A549 (cell line): ENCODE measurements at regions not wholly inside any gene's neighbourhood (a gene's known extent, or its start where the extent isn't known, plus 50 kb on each side); places are given as distances from the start of the nearest gene placed in this dataset.

Source experiments
- ATAC-seq, 2 experiments: fragments of 200-7000 bp in 1 of 2; fragments of >200 bp in 1 of 2; cut with Nextera tagmentation in 1 of 2; cut with Tn5 transposase in 1 of 2; 3 replicates each; pipeline versions ENCODE4 v1.8.0 to v1.9.1; 2018 to 2020; ENCODE audit warnings: mild to moderate bottlenecking in 1 of 2, moderate library complexity in 1 of 2
- CTCF ChIA-PET: fragments of 300-600 bp; sonication (Branson Sonifier 250); formaldehyde crosslinking; extraction: SDS; loops from one replicate; lab custom pipeline; 2021; ENCODE audit warnings: antibody characterized with exemption, inconsistent platforms; lab: Yijun Ruan, JAX
- POLR2A ChIA-PET: fragments of 350-600 bp; formaldehyde crosslinking; extraction: SDS; loops from one replicate; lab custom pipeline; 2021; ENCODE audit warnings: antibody characterized with exemption, inconsistent platforms; lab: Yijun Ruan, JAX
- DNase-seq, 2 experiments: peaks; one replicate each; pipeline versions ENCODE4 v3.0.0 to v3.0.0-alpha.2; 2011 to 2016; ENCODE audit warnings: low read depth in 1 of 2, low spot score in 1 of 2
- FAIRE-seq: peaks from 2 replicates; lab custom pipeline; 2011; peaks lifted over from hg19 to GRCh38; lab: Jason Lieb, UNC
- H3K27ac ChIP-seq, 2 experiments: fragments of >200 bp; sonication (Bioruptor Twin); formaldehyde crosslinking; 3 replicates each; pipeline ENCODE4 v1.5.1; 2016 to 2017
- H3K4me1 ChIP-seq: fragments of >200 bp; sonication (Bioruptor Twin); formaldehyde crosslinking; 3 replicates; pipeline ENCODE4 v1.6.1; 2016
- H3K4me2 ChIP-seq: fragments of >200 bp; sonication (Bioruptor Twin); formaldehyde crosslinking; 3 replicates; pipeline ENCODE4 v1.6.1; 2016
- H3K4me3 ChIP-seq: fragments of >200 bp; sonication (Bioruptor Twin); formaldehyde crosslinking; 3 replicates; pipeline ENCODE4 v1.5.1; 2016
- H3K9me3 ChIP-seq: fragments of >200 bp; sonication (Bioruptor Twin); formaldehyde crosslinking; 3 replicates; pipeline ENCODE4 v1.6.1; 2016
- BHLHE40 ChIP-seq: IDR thresholded peaks from 2 replicates; pipeline ENCODE4 v1.6.1; 2012; ENCODE audit warnings: low read depth, low read length, inconsistent platforms
- CBX8 ChIP-seq: fragments of 200-600 bp; sonication (generic); IDR thresholded peaks from 2 replicates; pipeline ENCODE4 v1.6.1; 2016
- CHD2 ChIP-seq: fragments of 150-350 bp; IDR thresholded peaks from 2 replicates; pipeline ENCODE4 v1.6.1; 2014; ENCODE audit warnings: low read length; ENCODE audit not compliant: partially characterized antibody
- EHMT2 ChIP-seq: fragments of 200-600 bp; sonication (generic); IDR thresholded peaks from 2 replicates; pipeline ENCODE4 v1.6.1; 2016; ENCODE audit warnings: antibody characterized with exemption, low read depth, mild to moderate bottlenecking, moderate library complexity
- JUN ChIP-seq, 2 experiments: fragments of >200 bp; sonication (Bioruptor Twin); formaldehyde crosslinking; IDR thresholded peaks; 2 replicates in 1 of 2; 3 replicates in 1 of 2; pipeline ENCODE4 v1.6.1; 2016 to 2017
- KDM5A ChIP-seq: fragments of 200-600 bp; sonication (generic); IDR thresholded peaks from 2 replicates; pipeline ENCODE4 v1.6.1; 2016; ENCODE audit warnings: antibody characterized with exemption, mild to moderate bottlenecking
- MYC ChIP-seq: IDR thresholded peaks from 2 replicates; pipeline ENCODE4 v1.6.1; 2012; ENCODE audit warnings: mild to moderate bottlenecking, inconsistent platforms, low read length, improper control_type of control experiment, borderline replicate concordance
- NFE2L2 ChIP-seq: fragments of 150-350 bp; conservative IDR thresholded peaks from 2 replicates; pipeline ENCODE4 v1.6.1; 2014; ENCODE audit warnings: low read length
- PHF8 ChIP-seq: fragments of 200-600 bp; sonication (generic); IDR thresholded peaks from 2 replicates; pipeline ENCODE4 v1.6.1; 2016; ENCODE audit warnings: low read depth, mild to moderate bottlenecking, antibody characterized with exemption, moderate library complexity, borderline replicate concordance
- POLR2AphosphoS2 ChIP-seq: conservative IDR thresholded peaks from 2 replicates; pipeline ENCODE4 v1.6.1; 2012; ENCODE audit warnings: low read length, improper control_type of control experiment, inconsistent platforms
- RCOR1 ChIP-seq: fragments of 150-350 bp; IDR thresholded peaks from 2 replicates; pipeline ENCODE4 v1.6.1; 2014; ENCODE audit warnings: antibody characterized with exemption, low read length, low read depth
- SMC3 ChIP-seq: fragments of >200 bp; sonication (Bioruptor Twin); formaldehyde crosslinking; IDR thresholded peaks from 3 replicates; pipeline ENCODE4 v1.6.1; 2018; ENCODE audit warnings: inconsistent platforms
- TP53 ChIP-seq: fragments of 250-450 bp; sonication (Bioruptor Pico); IDR thresholded peaks from 2 replicates; pipeline ENCODE4 v1.5.0; 2021; ENCODE audit warnings: mild to moderate bottlenecking, moderate library complexity
- ZC3H11A ChIP-seq: fragments of 450-650 bp; IDR thresholded peaks from 2 replicates; pipeline ENCODE4 v1.6.1; 2014; ENCODE audit warnings: antibody characterized with exemption, mild to moderate bottlenecking
- WGBS: methylation state at CpG from one replicate; pipeline ENCODE4 v1.1.6; 2017; ENCODE audit errors: missing lambda C conversion rate; 5-methylcytosine and 5-hydroxymethylcytosine counted together
- TF ChIP-seq, protein P1 (sequence below): fragments of 150-350 bp; IDR thresholded peaks from 2 replicates; pipeline ENCODE4 v1.6.1; 2014; ENCODE audit warnings: low read depth, mild to moderate bottlenecking, low read length
- TF ChIP-seq, protein P2 (sequence below): IDR thresholded peaks from 2 replicates; pipeline ENCODE4 v1.6.1; 2012
- TF ChIP-seq, protein P3 (sequence below): fragments of 250-450 bp; sonication (Bioruptor Pico); IDR thresholded peaks from 2 replicates; pipeline ENCODE4 v1.5.0; 2020; ENCODE audit warnings: low read depth, mild to moderate bottlenecking, moderate library complexity
- TF ChIP-seq, protein P4 (sequence below): IDR thresholded peaks from 2 replicates; pipeline ENCODE4 v1.6.1; 2012
- TF ChIP-seq, protein P5 (sequence below): fragments of 250-450 bp; sonication (Bioruptor Pico); IDR thresholded peaks from 2 replicates; pipeline ENCODE4 v1.5.0; 2021; ENCODE audit warnings: mild to moderate bottlenecking, moderate library complexity, borderline replicate concordance
- TF ChIP-seq, protein P6 (sequence below): fragments of 200-600 bp; sonication (generic); IDR thresholded peaks from 2 replicates; pipeline ENCODE4 v1.6.1; 2016; ENCODE audit warnings: antibody characterized with exemption, mild to moderate bottlenecking, moderate library complexity

DNA sequence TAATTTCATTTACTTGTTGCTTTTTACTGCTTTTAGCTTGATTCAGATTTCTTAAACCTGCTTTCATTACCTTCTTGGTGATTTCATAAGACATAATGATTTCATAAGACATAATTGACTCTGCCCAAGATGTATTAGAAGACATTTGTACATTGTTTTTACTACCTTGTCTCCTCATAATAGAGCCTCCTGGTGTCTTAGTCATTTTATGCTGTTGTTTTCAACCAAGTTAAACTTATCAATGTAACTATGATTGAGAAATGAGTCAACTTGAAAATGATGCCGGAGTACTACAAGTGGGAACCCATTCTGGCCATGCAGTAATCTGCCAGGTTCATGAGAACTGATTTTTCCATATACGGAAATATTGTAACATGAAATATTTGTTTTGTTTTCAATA, 573.6 kb downstream of the MMUT start:
- DNase-seq (no peak), ATAC-seq (no peak), FAIRE-seq (no peak)
- 72% methylated on average over 2 of the region's 2 CpGs for WGBS
- H3K4me2 ChIP-seq = no peak overlapping the region
- ChIA-PET POLR2A (no interaction called here), CTCF (interaction anchor here (0.5 kb wide), 1 partner anchor 82 kb away, joined by 3 read pairs; no protein-coding TSS in a partner anchor)
- H3K9me3 ChIP-seq = no peaks in the 10 kb centered on the region
- no peak overlapping the region for H3K27ac ChIP-seq
- no peak overlapping the region for H3K4me3 ChIP-seq
- no peaks in the 10 kb centered on the region for H3K4me1 ChIP-seq
- TF ChIP-seq, protein P1, sequence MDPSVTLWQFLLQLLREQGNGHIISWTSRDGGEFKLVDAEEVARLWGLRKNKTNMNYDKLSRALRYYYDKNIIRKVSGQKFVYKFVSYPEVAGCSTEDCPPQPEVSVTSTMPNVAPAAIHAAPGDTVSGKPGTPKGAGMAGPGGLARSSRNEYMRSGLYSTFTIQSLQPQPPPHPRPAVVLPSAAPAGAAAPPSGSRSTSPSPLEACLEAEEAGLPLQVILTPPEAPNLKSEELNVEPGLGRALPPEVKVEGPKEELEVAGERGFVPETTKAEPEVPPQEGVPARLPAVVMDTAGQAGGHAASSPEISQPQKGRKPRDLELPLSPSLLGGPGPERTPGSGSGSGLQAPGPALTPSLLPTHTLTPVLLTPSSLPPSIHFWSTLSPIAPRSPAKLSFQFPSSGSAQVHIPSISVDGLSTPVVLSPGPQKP = no peak
- TF ChIP-seq, protein P2, sequence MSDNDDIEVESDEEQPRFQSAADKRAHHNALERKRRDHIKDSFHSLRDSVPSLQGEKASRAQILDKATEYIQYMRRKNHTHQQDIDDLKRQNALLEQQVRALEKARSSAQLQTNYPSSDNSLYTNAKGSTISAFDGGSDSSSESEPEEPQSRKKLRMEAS = no peak
- TF ChIP-seq, protein P3, sequence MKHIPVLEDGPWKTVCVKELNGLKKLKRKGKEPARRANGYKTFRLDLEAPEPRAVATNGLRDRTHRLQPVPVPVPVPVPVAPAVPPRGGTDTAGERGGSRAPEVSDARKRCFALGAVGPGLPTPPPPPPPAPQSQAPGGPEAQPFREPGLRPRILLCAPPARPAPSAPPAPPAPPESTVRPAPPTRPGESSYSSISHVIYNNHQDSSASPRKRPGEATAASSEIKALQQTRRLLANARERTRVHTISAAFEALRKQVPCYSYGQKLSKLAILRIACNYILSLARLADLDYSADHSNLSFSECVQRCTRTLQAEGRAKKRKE (CRISPR knock-in tag) = no peak
- TF ChIP-seq, protein P4, sequence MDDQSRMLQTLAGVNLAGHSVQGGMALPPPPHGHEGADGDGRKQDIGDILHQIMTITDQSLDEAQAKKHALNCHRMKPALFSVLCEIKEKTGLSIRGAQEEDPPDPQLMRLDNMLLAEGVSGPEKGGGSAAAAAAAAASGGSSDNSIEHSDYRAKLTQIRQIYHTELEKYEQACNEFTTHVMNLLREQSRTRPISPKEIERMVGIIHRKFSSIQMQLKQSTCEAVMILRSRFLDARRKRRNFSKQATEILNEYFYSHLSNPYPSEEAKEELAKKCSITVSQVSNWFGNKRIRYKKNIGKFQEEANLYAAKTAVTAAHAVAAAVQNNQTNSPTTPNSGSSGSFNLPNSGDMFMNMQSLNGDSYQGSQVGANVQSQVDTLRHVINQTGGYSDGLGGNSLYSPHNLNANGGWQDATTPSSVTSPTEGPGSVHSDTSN = no peak
- TF ChIP-seq JUN (IDR thresholded peaks at IDR 0.05) (no peak), CHD2 (no peak), BHLHE40 (no peak), ZC3H11A (no peak), NFE2L2 (no peak), TP53 (CRISPR knock-in tag) (no peak), SMC3 (no peak), MYC (no peak), EHMT2 (no peak), RCOR1 (no peak), KDM5A (no peak), POLR2AphosphoS2 (no peak), CBX8 (no peak), PHF8 (no peak)
- TF ChIP-seq, protein P5, sequence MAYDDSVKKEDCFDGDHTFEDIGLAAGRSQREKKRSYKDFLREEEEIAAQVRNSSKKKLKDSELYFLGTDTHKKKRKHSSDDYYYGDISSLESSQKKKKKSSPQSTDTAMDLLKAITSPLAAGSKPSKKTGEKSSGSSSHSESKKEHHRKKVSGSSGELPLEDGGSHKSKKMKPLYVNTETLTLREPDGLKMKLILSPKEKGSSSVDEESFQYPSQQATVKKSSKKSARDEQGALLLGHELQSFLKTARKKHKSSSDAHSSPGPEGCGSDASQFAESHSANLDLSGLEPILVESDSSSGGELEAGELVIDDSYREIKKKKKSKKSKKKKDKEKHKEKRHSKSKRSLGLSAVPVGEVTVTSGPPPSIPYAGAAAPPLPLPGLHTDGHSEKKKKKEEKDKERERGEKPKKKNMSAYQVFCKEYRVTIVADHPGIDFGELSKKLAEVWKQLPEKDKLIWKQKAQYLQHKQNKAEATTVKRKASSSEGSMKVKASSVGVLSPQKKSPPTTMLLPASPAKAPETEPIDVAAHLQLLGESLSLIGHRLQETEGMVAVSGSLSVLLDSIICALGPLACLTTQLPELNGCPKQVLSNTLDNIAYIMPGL (CRISPR knock-in tag) = no peak
- TF ChIP-seq, protein P6, sequence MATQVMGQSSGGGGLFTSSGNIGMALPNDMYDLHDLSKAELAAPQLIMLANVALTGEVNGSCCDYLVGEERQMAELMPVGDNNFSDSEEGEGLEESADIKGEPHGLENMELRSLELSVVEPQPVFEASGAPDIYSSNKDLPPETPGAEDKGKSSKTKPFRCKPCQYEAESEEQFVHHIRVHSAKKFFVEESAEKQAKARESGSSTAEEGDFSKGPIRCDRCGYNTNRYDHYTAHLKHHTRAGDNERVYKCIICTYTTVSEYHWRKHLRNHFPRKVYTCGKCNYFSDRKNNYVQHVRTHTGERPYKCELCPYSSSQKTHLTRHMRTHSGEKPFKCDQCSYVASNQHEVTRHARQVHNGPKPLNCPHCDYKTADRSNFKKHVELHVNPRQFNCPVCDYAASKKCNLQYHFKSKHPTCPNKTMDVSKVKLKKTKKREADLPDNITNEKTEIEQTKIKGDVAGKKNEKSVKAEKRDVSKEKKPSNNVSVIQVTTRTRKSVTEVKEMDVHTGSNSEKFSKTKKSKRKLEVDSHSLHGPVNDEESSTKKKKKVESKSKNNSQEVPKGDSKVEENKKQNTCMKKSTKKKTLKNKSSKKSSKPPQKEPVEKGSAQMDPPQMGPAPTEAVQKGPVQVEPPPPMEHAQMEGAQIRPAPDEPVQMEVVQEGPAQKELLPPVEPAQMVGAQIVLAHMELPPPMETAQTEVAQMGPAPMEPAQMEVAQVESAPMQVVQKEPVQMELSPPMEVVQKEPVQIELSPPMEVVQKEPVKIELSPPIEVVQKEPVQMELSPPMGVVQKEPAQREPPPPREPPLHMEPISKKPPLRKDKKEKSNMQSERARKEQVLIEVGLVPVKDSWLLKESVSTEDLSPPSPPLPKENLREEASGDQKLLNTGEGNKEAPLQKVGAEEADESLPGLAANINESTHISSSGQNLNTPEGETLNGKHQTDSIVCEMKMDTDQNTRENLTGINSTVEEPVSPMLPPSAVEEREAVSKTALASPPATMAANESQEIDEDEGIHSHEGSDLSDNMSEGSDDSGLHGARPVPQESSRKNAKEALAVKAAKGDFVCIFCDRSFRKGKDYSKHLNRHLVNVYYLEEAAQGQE = no peak
